ENCODE measurements at regions not wholly inside any gene's neighbourhood (a gene's known extent, or its start where the extent isn't known, plus 50 kb on each side); places are given as distances from the start of the nearest gene placed in this dataset.

DNA sequence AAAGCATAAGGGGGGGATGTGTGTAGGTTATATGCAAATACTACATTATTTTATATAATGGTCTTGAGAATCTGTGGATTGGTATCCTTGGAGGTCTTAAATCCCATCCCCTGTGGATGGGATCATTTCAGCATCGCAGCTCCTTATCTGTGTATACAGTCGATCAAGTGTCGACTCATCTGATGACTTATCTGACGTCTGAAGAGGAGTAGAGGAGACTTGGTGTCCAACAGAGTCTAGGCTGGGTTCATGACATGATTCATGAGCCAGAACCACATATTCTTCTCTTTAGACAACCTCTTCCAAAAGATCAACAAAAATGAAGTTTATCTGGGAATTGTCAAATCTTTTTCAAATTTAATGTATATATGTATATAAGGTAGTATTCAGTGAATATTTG, 220.7 kb downstream of the NR2F2 start:
- TF ChIP-seq, protein P1, sequence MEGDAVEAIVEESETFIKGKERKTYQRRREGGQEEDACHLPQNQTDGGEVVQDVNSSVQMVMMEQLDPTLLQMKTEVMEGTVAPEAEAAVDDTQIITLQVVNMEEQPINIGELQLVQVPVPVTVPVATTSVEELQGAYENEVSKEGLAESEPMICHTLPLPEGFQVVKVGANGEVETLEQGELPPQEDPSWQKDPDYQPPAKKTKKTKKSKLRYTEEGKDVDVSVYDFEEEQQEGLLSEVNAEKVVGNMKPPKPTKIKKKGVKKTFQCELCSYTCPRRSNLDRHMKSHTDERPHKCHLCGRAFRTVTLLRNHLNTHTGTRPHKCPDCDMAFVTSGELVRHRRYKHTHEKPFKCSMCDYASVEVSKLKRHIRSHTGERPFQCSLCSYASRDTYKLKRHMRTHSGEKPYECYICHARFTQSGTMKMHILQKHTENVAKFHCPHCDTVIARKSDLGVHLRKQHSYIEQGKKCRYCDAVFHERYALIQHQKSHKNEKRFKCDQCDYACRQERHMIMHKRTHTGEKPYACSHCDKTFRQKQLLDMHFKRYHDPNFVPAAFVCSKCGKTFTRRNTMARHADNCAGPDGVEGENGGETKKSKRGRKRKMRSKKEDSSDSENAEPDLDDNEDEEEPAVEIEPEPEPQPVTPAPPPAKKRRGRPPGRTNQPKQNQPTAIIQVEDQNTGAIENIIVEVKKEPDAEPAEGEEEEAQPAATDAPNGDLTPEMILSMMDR (conservative IDR thresholded peaks at IDR 0.05; ENCODE audit: low read length): no peak
- TF ChIP-seq EZH2phosphoT487 (IDR thresholded peaks at IDR 0.05; ENCODE audit: borderline replicate concordance, low read depth, low read length): no peak
